ENCODE measurements at regions not wholly inside any gene's neighbourhood (a gene's known extent, or its start where the extent isn't known, plus 50 kb on each side); places are given as distances from the start of the nearest gene placed in this dataset.

GRCh38 chr20:23180451-23180921 lies 94.4 kb upstream of the CD93 start (continued):
- TF ChIP-seq, protein P1, sequence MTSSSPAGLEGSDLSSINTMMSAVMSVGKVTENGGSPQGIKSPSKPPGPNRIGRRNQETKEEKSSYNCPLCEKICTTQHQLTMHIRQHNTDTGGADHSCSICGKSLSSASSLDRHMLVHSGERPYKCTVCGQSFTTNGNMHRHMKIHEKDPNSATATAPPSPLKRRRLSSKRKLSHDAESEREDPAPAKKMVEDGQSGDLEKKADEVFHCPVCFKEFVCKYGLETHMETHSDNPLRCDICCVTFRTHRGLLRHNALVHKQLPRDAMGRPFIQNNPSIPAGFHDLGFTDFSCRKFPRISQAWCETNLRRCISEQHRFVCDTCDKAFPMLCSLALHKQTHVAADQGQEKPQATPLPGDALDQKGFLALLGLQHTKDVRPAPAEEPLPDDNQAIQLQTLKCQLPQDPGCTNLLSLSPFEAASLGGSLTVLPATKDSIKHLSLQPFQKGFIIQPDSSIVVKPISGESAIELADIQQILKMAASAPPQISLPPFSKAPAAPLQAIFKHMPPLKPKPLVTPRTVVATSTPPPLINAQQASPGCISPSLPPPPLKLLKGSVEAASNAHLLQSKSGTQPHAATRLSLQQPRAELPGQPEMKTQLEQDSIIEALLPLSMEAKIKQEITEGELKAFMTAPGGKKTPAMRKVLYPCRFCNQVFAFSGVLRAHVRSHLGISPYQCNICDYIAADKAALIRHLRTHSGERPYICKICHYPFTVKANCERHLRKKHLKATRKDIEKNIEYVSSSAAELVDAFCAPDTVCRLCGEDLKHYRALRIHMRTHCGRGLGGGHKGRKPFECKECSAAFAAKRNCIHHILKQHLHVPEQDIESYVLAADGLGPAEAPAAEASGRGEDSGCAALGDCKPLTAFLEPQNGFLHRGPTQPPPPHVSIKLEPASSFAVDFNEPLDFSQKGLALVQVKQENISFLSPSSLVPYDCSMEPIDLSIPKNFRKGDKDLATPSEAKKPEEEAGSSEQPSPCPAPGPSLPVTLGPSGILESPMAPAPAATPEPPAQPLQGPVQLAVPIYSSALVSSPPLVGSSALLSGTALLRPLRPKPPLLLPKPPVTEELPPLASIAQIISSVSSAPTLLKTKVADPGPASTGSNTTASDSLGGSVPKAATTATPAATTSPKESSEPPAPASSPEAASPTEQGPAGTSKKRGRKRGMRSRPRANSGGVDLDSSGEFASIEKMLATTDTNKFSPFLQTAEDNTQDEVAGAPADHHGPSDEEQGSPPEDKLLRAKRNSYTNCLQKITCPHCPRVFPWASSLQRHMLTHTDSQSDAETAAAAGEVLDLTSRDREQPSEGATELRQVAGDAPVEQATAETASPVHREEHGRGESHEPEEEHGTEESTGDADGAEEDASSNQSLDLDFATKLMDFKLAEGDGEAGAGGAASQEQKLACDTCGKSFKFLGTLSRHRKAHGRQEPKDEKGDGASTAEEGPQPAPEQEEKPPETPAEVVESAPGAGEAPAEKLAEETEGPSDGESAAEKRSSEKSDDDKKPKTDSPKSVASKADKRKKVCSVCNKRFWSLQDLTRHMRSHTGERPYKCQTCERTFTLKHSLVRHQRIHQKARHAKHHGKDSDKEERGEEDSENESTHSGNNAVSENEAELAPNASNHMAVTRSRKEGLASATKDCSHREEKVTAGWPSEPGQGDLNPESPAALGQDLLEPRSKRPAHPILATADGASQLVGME (CRISPR knock-in tag; IDR thresholded peaks at IDR 0.05): no peak
- TF ChIP-seq SREBF2 (CRISPR knock-in tag; IDR thresholded peaks at IDR 0.05): no peak
- 0 out of 2 replicates have a peak, but pooled peaks have one; percentile 16 for TF ChIP-seq NCOR1 (IDR thresholded peaks at IDR 0.05)
- TF ChIP-seq ID3 (CRISPR knock-in tag; IDR thresholded peaks at IDR 0.05): no peak
- no peak for TF ChIP-seq ID3 (tag; IDR thresholded peaks at IDR 0.05)
- TF ChIP-seq, protein P2, sequence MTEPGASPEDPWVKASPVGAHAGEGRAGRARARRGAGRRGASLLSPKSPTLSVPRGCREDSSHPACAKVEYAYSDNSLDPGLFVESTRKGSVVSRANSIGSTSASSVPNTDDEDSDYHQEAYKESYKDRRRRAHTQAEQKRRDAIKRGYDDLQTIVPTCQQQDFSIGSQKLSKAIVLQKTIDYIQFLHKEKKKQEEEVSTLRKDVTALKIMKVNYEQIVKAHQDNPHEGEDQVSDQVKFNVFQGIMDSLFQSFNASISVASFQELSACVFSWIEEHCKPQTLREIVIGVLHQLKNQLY (CRISPR knock-in tag; conservative IDR thresholded peaks at IDR 0.05): no peak
- TF ChIP-seq ETV1 (tag; conservative IDR thresholded peaks at IDR 0.05; ENCODE audit: low read depth): peak; percentile 53; the same call in 1 of the 2 replicates
- TF ChIP-seq, protein P3, sequence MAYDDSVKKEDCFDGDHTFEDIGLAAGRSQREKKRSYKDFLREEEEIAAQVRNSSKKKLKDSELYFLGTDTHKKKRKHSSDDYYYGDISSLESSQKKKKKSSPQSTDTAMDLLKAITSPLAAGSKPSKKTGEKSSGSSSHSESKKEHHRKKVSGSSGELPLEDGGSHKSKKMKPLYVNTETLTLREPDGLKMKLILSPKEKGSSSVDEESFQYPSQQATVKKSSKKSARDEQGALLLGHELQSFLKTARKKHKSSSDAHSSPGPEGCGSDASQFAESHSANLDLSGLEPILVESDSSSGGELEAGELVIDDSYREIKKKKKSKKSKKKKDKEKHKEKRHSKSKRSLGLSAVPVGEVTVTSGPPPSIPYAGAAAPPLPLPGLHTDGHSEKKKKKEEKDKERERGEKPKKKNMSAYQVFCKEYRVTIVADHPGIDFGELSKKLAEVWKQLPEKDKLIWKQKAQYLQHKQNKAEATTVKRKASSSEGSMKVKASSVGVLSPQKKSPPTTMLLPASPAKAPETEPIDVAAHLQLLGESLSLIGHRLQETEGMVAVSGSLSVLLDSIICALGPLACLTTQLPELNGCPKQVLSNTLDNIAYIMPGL (CRISPR knock-in tag; IDR thresholded peaks at IDR 0.05): no peak
- TF ChIP-seq ZNF384 (IDR thresholded peaks at IDR 0.05; ENCODE audit: low read depth, low read length): no peak
- no peak for TF ChIP-seq ZBTB7A (IDR thresholded peaks at IDR 0.05; ENCODE audit: borderline replicate concordance, control insufficient read depth, low read depth, low read length)
- TF ChIP-seq, protein P4, sequence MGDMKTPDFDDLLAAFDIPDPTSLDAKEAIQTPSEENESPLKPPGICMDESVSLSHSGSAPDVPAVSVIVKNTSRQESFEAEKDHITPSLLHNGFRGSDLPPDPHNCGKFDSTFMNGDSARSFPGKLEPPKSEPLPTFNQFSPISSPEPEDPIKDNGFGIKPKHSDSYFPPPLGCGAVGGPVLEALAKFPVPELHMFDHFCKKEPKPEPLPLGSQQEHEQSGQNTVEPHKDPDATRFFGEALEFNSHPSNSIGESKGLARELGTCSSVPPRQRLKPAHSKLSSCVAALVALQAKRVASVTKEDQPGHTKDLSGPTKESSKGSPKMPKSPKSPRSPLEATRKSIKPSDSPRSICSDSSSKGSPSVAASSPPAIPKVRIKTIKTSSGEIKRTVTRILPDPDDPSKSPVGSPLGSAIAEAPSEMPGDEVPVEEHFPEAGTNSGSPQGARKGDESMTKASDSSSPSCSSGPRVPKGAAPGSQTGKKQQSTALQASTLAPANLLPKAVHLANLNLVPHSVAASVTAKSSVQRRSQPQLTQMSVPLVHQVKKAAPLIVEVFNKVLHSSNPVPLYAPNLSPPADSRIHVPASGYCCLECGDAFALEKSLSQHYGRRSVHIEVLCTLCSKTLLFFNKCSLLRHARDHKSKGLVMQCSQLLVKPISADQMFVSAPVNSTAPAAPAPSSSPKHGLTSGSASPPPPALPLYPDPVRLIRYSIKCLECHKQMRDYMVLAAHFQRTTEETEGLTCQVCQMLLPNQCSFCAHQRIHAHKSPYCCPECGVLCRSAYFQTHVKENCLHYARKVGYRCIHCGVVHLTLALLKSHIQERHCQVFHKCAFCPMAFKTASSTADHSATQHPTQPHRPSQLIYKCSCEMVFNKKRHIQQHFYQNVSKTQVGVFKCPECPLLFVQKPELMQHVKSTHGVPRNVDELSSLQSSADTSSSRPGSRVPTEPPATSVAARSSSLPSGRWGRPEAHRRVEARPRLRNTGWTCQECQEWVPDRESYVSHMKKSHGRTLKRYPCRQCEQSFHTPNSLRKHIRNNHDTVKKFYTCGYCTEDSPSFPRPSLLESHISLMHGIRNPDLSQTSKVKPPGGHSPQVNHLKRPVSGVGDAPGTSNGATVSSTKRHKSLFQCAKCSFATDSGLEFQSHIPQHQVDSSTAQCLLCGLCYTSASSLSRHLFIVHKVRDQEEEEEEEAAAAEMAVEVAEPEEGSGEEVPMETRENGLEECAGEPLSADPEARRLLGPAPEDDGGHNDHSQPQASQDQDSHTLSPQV (IDR thresholded peaks at IDR 0.05): peak; percentile 61; the same call in 1 of the 2 replicates
- no peak for TF ChIP-seq GATAD2A (IDR thresholded peaks at IDR 0.05)
- peak; percentile 60; the same call in 1 of the 2 replicates for TF ChIP-seq CREB3 (tag; conservative IDR thresholded peaks at IDR 0.05; ENCODE audit: low read depth)
- TF ChIP-seq ZNF586 (CRISPR knock-in tag; conservative IDR thresholded peaks at IDR 0.05): no peak
